NCI-H2081 (cell line): ENCODE measurements at regions not wholly inside any gene's neighbourhood (a gene's known extent, or its start where the extent isn't known, plus 50 kb on each side); places are given as distances from the start of the nearest gene placed in this dataset.
A peak's percentile ranks its signal among the peaks of the same experiment; 100 is the strongest.
"Not testable (repeated sequence)": the region's sequence is repeated elsewhere in the genome, so short reads cannot be mapped to it uniquely, and the experiment has no call there.

Source experiments
- DNase-seq, 2 experiments: peaks; one replicate each; lab custom pipeline; 2025; lab: John Stamatoyannopoulos, UW

GRCh38 chr11:130979386-130979972, 63.2 kb upstream of the SNX19 start:
- DNase-seq, result peak in 1 of 2 experiments; percentile 20

DNA sequence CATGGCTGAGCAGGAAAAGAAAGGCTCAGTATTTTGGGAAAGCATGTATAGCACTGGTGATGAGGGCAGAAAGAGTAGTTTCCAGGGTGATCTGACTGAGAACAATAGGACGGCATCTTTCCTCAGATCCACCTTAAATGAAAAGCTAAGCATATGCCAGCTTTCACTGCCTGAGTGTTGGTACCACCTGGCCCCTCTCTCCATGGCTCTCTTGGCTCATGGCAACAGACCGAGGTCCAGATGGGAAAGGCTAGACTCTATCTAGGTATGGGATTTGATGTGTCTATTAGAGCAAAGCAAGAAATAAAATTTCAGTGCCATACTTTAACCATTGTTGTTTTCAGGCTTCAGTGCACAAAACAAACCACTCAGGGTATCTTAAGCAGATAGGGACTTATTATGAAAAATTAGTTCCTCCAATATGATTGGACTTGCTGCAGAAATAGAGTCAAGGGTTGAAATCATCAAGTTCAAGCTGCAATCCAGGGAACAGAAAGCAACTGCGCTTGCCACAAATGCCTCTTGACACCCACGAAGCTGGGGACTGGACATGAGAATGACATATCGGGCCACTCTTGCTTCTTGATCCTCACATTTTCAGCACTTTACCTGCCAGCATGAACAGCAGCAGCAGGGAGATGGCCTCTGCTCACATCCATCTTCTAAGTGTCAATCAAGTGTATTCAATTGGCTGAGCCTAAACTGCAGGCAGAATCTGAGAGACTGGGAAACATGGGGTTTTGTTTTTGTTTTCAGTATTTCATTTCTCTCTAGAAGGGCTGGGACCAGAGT, 64.0 kb upstream of the SNX19 start:
- DNase-seq, result no peak

GRCh38 chr11:130984241-130984640, 68.0 kb upstream of the SNX19 start:
- not testable (repeated sequence) for DNase-seq

GRCh38 chr11:130992788-130993187, 76.5 kb upstream of the SNX19 start:
- DNase-seq, result no peak

DNA sequence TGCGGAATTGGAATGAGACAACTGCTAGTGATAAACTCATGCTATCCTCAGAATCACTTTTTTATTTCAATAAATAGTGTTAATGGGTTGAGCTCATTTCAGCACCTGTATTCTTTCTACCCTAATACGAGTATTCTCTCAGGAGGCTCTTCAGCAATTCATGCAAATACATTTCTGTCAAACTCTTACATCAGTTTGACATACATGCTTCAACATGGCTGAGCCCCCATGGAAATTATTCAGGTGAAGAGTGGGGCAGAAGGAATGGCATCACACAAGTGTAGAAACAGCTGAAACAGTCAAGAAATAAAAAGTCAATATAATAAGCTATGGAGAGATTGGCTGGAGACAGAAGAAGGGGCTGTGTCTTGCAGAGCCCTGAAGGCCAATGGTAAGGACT, 77.8 kb upstream of the SNX19 start:
- no peak for DNase-seq

GRCh38 chr11:130995266-130995665, 79.0 kb upstream of the SNX19 start:
- no peak for DNase-seq

GRCh38 chr11:130997278-130997677, 81.0 kb upstream of the SNX19 start:
- DNase-seq, result no peak

DNA sequence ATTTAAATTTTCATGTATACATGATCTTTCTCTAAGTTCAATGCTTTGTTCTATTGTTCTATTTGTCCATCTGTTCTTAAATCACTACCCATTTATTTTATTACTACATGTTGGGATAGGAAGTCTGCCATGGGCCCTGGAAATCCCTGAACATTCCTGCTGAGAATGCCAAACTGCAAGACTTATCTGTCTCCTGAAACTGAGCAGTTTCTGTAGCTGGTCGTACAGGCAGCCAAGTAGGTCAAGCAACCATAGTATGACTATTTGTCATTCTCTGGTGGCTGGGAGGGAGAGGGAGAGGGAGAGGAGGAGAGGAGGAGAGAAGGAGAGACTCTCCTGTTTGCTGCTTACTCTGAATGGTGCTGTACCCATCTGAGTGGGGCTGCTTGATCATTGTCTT, 82.8 kb upstream of the SNX19 start:
- DNase-seq, result no peak

GRCh38 chr11:130999992-131000770, 83.9 kb upstream of the SNX19 start:
- no peak for DNase-seq

- DNase-seq, result no peak
These were observed 85.9 kb upstream of the SNX19 start for GRCh38 chr11:131002145-131002544.

DNA sequence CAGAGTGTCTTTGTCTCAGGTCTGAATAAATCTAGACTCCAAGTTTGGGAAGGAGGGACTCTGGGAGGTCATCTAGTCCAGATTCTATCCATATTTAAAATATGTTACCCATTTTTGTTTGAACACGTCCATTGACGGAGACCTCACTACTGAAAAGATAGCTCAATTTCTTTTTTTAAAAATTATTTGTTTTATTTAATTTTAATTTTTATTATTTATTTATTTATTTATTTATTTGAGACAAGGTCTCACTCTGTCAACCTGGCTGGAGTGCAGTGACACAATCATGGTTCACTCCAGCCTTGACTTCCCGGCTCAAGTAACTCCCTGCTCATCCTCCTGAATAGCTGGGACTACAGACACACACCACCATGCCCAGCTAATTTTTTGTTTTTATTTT, 89.5 kb upstream of the SNX19 start:
- DNase-seq, result no peak

- DNase-seq, result no peak
These were observed 108.7 kb upstream of the SNX19 start for GRCh38 chr11:131025020-131025419.

GRCh38 chr11:131025421-131026125, 109.3 kb upstream of the SNX19 start:
- DNase-seq, result no peak

DNA sequence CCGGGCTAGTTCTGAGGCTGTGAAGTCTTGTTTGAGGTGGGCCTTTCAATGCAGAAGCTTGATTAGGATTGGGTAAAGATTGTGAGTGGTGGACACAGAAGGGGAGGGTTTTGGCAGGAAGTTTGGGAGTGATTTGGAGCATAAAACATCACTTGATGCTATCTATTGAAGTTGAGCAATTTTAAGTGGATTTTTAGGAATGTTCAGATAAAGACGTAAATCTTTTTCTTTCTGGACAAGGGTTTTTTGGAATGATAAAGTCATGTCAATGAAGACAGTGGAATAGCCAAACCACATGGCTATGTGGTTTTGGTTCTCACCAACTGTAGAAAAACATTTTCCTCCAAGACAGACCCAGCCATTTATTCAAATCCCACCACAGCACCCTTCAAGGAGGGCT, 111.2 kb upstream of the SNX19 start:
- DNase-seq, result no peak

- DNase-seq, result no peak
These were observed 116.9 kb upstream of the SNX19 start for GRCh38 chr11:131033151-131033651.

DNA sequence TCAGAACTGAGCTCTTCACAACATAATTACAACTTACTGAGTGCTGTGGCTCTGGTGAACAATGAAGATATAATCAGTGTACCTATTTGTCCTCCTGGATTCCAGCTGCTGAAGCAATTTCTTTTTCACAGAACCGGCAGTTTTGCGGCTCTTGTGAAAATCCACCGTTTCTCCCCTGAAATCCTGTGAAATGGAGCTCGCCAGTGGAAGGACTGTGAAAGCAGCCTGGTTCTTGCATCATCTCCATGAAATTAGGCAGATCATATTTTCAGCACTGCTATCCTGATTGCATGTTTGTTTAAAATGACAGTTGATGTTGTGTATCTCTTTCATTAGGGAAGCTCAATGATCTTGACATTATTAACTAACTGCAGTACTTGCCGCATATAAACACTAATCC, 120.2 kb upstream of the SNX19 start:
- DNase-seq, result no peak

DNA sequence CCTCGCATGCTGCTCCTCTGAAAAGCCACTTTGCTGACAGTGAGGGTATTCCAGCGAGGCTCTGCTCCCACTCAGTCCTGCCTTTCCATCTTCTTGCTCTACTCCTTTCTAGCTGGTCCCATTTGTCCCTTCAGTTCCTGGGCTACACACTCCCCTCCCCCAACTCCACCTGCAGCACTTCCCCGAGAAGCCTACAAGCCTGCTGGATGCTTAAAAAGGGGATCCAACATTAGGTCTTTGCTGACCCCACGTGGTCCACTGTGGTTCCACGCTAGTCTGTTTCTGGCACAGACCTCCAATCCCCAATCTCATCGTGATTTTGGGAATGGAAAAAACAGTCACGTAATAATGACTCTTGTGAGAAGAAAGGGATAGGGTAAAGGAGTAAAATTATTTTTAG, 121.6 kb upstream of the SNX19 start:
- no peak for DNase-seq

DNA sequence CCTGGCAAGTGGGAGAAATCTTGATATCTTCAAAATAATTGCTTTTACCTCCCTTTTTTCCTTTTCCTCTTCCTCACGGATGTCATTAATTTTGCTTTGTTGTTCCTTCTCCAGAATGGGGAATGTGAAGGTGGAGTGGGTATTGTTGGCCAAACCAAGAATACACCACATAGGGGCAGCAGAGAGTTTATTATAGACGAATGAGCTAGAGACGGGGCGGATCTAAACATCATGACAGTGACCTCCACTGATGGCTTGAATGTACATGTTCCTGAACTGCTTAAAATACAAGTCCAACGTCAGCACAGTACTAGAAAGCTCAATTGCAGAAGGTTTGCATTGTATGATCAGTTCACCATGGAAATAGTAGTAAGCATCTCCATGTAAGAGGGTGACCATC, 122.3 kb upstream of the SNX19 start:
- DNase-seq, result peak in 1 of 2 experiments; percentile 3

GRCh38 chr11:131041331-131042040, 125.2 kb upstream of the SNX19 start:
- no peak for DNase-seq

DNA sequence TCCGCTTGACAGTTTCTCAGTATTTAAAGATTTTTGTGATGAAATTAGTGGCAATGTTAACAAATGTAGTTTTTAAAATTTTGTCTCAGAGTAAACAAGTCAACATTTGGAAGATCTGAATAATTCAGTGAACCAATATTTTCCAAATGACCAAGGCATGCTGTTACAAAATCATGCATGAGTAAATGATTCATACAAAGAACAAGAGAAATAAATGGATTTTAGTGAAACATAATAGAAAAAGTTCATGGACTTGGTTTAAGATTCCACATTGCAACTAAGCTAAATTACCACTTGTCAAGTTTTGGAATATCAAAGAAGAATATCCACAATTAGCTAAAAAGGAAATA, 125.7 kb upstream of the SNX19 start:
- DNase-seq, result no peak

GRCh38 chr11:131043251-131043650, 127.0 kb upstream of the SNX19 start:
- DNase-seq, result no peak

DNA sequence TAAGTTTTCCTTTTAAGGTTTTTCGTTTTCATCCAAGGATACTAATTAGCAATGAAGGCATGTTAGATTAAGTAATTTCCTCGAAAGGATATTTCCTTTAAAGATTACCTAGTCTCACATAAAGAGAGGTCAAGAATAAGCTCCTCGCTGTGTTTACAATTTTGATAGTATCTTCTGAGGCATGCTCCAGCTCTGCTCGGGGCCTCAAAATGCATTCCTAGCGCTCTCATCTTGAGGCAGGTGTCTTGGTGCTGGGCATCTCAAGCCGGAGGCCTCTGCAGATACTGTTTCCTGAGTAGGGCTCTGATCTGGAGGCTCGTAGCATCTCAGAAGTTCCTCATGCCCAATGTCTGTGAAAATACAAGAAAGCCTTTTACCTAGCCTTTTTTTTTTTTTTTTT, 128.6 kb upstream of the SNX19 start:
- no peak for DNase-seq
